Natural killer cell (primary cell): ENCODE measurements at regions not wholly inside any gene's neighbourhood (a gene's known extent, or its start where the extent isn't known, plus 50 kb on each side); places are given as distances from the start of the nearest gene placed in this dataset.

Experiments used
- ATAC-seq, 3 donors: fragments of 150-1000 bp in 2 of 3; fragments of 200-7000 bp in 1 of 3; cut with Tn5 transposase; 1 replicate in 1 of 3; 2 replicates in 2 of 3; pipeline ENCODE4 v1.10.0; 2021; ENCODE audit warnings: mild to moderate bottlenecking in 2 of 3, moderate library complexity in 2 of 3
- DNase-seq, 2 donors: peaks; one replicate each; pipeline versions ENCODE4 v3.0.0 to v3.0.0-alpha.2; 2013 to 2021; ENCODE audit warnings: mixed read lengths in 1 of 2
- H3K27ac ChIP-seq: one replicate; pipeline ENCODE4 v1.5.1; 2013; ENCODE audit warnings: mild to moderate bottlenecking, low read length
- H3K27me3 ChIP-seq: one replicate; pipeline ENCODE4 v1.6.1; 2013; ENCODE audit warnings: low read length; ENCODE audit not compliant: control insufficient read depth, insufficient read depth
- H3K36me3 ChIP-seq: one replicate; pipeline ENCODE4 v1.6.1; 2013; ENCODE audit warnings: low read length; ENCODE audit not compliant: control insufficient read depth, insufficient read depth
- H3K4me1 ChIP-seq: one replicate; pipeline ENCODE4 v1.6.1; 2013; ENCODE audit warnings: low read length; ENCODE audit not compliant: control insufficient read depth, insufficient read depth
- H3K4me3 ChIP-seq: one replicate; pipeline ENCODE4 v1.5.1; 2013; ENCODE audit warnings: low read length
- H3K9me3 ChIP-seq: one replicate; pipeline ENCODE4 v1.6.1; 2013; ENCODE audit warnings: low read length; ENCODE audit not compliant: control insufficient read depth, insufficient read depth
- H3K27ac Mint-ChIP-seq, 2 donors: one replicate each; pipeline ENCODE4 v1.8.0; 2022; ENCODE audit warnings: mild to moderate bottlenecking in 2 of 2, mixed read lengths in 2 of 2, moderate library complexity in 1 of 2
- H3K27me3 Mint-ChIP-seq, 2 donors: one replicate each; pipeline ENCODE4 v1.8.0; 2022; ENCODE audit warnings: low read depth in 2 of 2, mixed read lengths in 2 of 2
- H3K36me3 Mint-ChIP-seq: one replicate; pipeline ENCODE4 v1.8.0; 2022; ENCODE audit warnings: mixed read lengths
- H3K4me1 Mint-ChIP-seq, 2 donors: one replicate each; pipeline ENCODE4 v1.8.0; 2022; ENCODE audit warnings: mixed read lengths in 2 of 2
- H3K4me3 Mint-ChIP-seq: one replicate; pipeline ENCODE4 v1.8.0; 2022; ENCODE audit warnings: mild to moderate bottlenecking, moderate library complexity, mixed read lengths
- H3K9me3 Mint-ChIP-seq, 2 donors: one replicate each; pipeline ENCODE4 v1.8.0; 2022; ENCODE audit warnings: mixed read lengths in 2 of 2
- CTCF ChIP-seq: fragments of 200-600 bp; IDR thresholded peaks from one replicate; pipeline ENCODE4 v1.8.0; 2022; ENCODE audit warnings: antibody characterized with exemption
- WGBS: methylation state at CpG from one replicate; pipeline ENCODE4 v1.1.7; 2013; ENCODE audit warnings: missing lambda C conversion rate; ENCODE audit not compliant: insufficient coverage; 5-methylcytosine and 5-hydroxymethylcytosine counted together
- intact Hi-C: fragments of 100-400 bp; cut with micrococcal nuclease; formaldehyde crosslinking; loops from one replicate; pipeline ENCODE4 v1.14.2; 2022

GRCh38 chr6:134823710-134824034 is 126.2 kb downstream of the ALDH8A1 start:
- 97% methylated on average over 2 of the region's 2 CpGs for WGBS
- Histone ChIP-seq H3K27me3 (no peaks in the 10 kb centered on the region), H3K4me1 (no peaks in the 10 kb centered on the region), H3K4me3 (no peak overlapping the region), H3K9me3 (no peaks in the 10 kb centered on the region), H3K27ac (no peak overlapping the region), H3K36me3 (no peaks in the 10 kb centered on the region)
- H3K4me3 Mint-ChIP-seq, result no peak overlapping the region
- ATAC-seq (no peak), DNase-seq (no peak)
- intact Hi-C loops, result loop anchor here (1.0 kb wide), 1 partner anchor 649 kb away; no protein-coding TSS in a partner anchor
- peaks cover 4 to 12% of the 10 kb centered on the region in 2 donors for H3K27me3 Mint-ChIP-seq
- H3K36me3 Mint-ChIP-seq, result no peaks in the 10 kb centered on the region
- no peaks in the 10 kb centered on the region for H3K4me1 Mint-ChIP-seq
- no peak overlapping the region for H3K27ac Mint-ChIP-seq
- H3K9me3 Mint-ChIP-seq, result no peaks in the 10 kb centered on the region
- no peak for TF ChIP-seq CTCF

- H3K27me3 Mint-ChIP-seq, result peaks cover 4 to 12% of the 10 kb centered on the region in 2 donors
- peak; percentile 39 for TF ChIP-seq CTCF
- Histone ChIP-seq H3K27ac (no peak overlapping the region), H3K4me3 (no peak overlapping the region), H3K9me3 (no peaks in the 10 kb centered on the region), H3K27me3 (no peaks in the 10 kb centered on the region), H3K4me1 (no peaks in the 10 kb centered on the region), H3K36me3 (no peaks in the 10 kb centered on the region)
- ATAC-seq (peak; percentile 38 to 65 (median 49)), DNase-seq (peak in 1 of 2 donors; percentile 78)
- intact Hi-C loops, result loop anchor here (1.0 kb wide), 1 partner anchor 649 kb away; no protein-coding TSS in a partner anchor
- H3K4me3 Mint-ChIP-seq, result no peak overlapping the region
- H3K36me3 Mint-ChIP-seq, result no peaks in the 10 kb centered on the region
- 13% methylated on average over 10 of the region's 10 CpGs for WGBS
- H3K4me1 Mint-ChIP-seq, result no peaks in the 10 kb centered on the region
- H3K27ac Mint-ChIP-seq, result no peak overlapping the region
- H3K9me3 Mint-ChIP-seq, result no peaks in the 10 kb centered on the region
Measured at GRCh38 chr6:134822920-134823709, 126.8 kb downstream of the ALDH8A1 start.

- no peaks in the 10 kb centered on the region for H3K9me3 ChIP-seq
- intact Hi-C loops, result no loop called here
- WGBS, result 76% methylated on average over 5 of the region's 10 CpGs
- no peaks in the 10 kb centered on the region for H3K4me1 ChIP-seq
- H3K27me3 ChIP-seq, result no peaks in the 10 kb centered on the region
- Mint-ChIP-seq H3K27me3 (peaks cover 4 to 12% of the 10 kb centered on the region in 2 donors), H3K4me3 (no peak overlapping the region), H3K9me3 (no peaks in the 10 kb centered on the region), H3K36me3 (no peaks in the 10 kb centered on the region), H3K27ac (no peak overlapping the region), H3K4me1 (no peaks in the 10 kb centered on the region)
- TF ChIP-seq CTCF, result no peak
- DNase-seq (no peak), ATAC-seq (no peak)
- H3K36me3 ChIP-seq, result no peaks in the 10 kb centered on the region
- H3K4me3 ChIP-seq, result no peak overlapping the region
- no peak overlapping the region for H3K27ac ChIP-seq
Measured at GRCh38 chr6:134821928-134822864, 127.7 kb downstream of the ALDH8A1 start.
